ENCODE measurements at regions not wholly inside any gene's neighbourhood (a gene's known extent, or its start where the extent isn't known, plus 50 kb on each side); places are given as distances from the start of the nearest gene placed in this dataset.

- DNase-seq, result no peak
Observed at GRCh38 chr1:11373895-11374747, 101.1 kb downstream of the UBIAD1 start.

- DNase-seq, result no peak
Observed at GRCh38 chr1:11374748-11375110, 101.7 kb downstream of the UBIAD1 start.

- no peak for DNase-seq
Observed at GRCh38 chr1:11377001-11377583, 101.9 kb upstream of the DISP3 start.

- no peak for DNase-seq
Observed at GRCh38 chr1:11377954-11378353, 101.0 kb upstream of the DISP3 start.

- DNase-seq, result no peak
Observed at GRCh38 chr1:11379851-11380250, 99.1 kb upstream of the DISP3 start.

GRCh38 chr1:11380500-11380899 lies 98.5 kb upstream of the DISP3 start:
- DNase-seq, result no peak

- DNase-seq, result no peak
Observed at GRCh38 chr1:11383553-11384169, 95.3 kb upstream of the DISP3 start.

GRCh38 chr1:11384170-11384554 lies 94.8 kb upstream of the DISP3 start:
- no peak for DNase-seq

- no peak for DNase-seq
Observed at GRCh38 chr1:11387829-11388228, 91.1 kb upstream of the DISP3 start.

GRCh38 chr1:11388617-11389016 lies 90.3 kb upstream of the DISP3 start:
- DNase-seq, result no peak

GRCh38 chr1:11391327-11391726 lies 87.6 kb upstream of the DISP3 start:
- no peak for DNase-seq

- DNase-seq, result no peak
Observed at GRCh38 chr1:11391886-11392285, 87.1 kb upstream of the DISP3 start.

GRCh38 chr1:11394592-11395245 lies 84.2 kb upstream of the DISP3 start:
- no peak for DNase-seq

- DNase-seq, result no peak
Observed at GRCh38 chr1:11395616-11396015, 83.3 kb upstream of the DISP3 start.

GRCh38 chr1:11397151-11397901 lies 81.6 kb upstream of the DISP3 start:
- no peak for DNase-seq

GRCh38 chr1:11399250-11399649 lies 79.7 kb upstream of the DISP3 start:
- DNase-seq, result no peak

- DNase-seq, result no peak
Observed at GRCh38 chr1:11400155-11400554, 78.8 kb upstream of the DISP3 start.

- DNase-seq, result no peak
Observed at GRCh38 chr1:11400567-11400966, 78.4 kb upstream of the DISP3 start.

- DNase-seq, result no peak
Observed at GRCh38 chr1:11406845-11407244, 72.1 kb upstream of the DISP3 start.

GRCh38 chr1:11407301-11407994 lies 71.5 kb upstream of the DISP3 start:
- DNase-seq, result no peak

- DNase-seq, result no peak
Observed at GRCh38 chr1:11412141-11412540, 66.8 kb upstream of the DISP3 start.

- peak; percentile 31 for DNase-seq
Observed at GRCh38 chr1:11413986-11414391, 65.0 kb upstream of the DISP3 start.
